ENCODE measurements at regions not wholly inside any gene's neighbourhood (a gene's known extent, or its start where the extent isn't known, plus 50 kb on each side); places are given as distances from the start of the nearest gene placed in this dataset.
"Not testable (repeated sequence)": the region's sequence is repeated elsewhere in the genome, so short reads cannot be mapped to it uniquely, and the experiment has no call there.

DNA sequence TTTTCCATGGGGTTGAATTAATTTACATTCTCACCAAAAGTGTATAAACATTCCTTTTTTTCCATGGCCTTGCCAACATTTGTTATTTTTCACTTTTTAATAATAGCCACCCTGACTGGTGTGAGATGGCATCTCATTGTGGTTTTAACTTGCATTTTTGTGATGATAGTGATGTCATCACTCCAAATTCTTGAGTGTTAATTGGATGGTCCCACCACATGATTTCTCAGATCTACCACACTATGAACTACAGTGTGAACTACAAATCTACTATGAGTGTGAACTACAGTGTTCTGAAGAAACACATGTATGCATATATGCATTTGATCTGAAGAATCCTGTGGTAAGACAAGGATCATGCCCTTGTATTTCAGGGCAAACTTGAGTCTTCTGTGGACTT, 340.1 kb downstream of the ABCC12 start:
- ChIA-PET CTCF (no interaction called here), POLR2A (no interaction called here)
- DNase-seq (ENCODE audit: low read depth, low spot score) = no peak
- H3K4me3 ChIP-seq (ENCODE audit: low read depth in 2 of 2, low read length in 2 of 2) = no peak overlapping the region
- in situ Hi-C loops (cut with HindIII; ENCODE audit: low pct_unique_long_range_greater_than_20kb, low sequenced_read_pairs) (no loop called here), intact Hi-C loops (cut with micrococcal nuclease; ENCODE audit: unreplicated experiment) (no loop called here)
- H3K36me3 ChIP-seq (ENCODE audit: control insufficient read depth, insufficient read depth, low read length) = no peaks in the 10 kb centered on the region
- no peak for TF ChIP-seq SIN3A (IDR thresholded peaks at IDR 0.05; ENCODE audit: borderline replicate concordance, insufficient read depth, low read depth, low read length)
- TF ChIP-seq, protein P1, sequence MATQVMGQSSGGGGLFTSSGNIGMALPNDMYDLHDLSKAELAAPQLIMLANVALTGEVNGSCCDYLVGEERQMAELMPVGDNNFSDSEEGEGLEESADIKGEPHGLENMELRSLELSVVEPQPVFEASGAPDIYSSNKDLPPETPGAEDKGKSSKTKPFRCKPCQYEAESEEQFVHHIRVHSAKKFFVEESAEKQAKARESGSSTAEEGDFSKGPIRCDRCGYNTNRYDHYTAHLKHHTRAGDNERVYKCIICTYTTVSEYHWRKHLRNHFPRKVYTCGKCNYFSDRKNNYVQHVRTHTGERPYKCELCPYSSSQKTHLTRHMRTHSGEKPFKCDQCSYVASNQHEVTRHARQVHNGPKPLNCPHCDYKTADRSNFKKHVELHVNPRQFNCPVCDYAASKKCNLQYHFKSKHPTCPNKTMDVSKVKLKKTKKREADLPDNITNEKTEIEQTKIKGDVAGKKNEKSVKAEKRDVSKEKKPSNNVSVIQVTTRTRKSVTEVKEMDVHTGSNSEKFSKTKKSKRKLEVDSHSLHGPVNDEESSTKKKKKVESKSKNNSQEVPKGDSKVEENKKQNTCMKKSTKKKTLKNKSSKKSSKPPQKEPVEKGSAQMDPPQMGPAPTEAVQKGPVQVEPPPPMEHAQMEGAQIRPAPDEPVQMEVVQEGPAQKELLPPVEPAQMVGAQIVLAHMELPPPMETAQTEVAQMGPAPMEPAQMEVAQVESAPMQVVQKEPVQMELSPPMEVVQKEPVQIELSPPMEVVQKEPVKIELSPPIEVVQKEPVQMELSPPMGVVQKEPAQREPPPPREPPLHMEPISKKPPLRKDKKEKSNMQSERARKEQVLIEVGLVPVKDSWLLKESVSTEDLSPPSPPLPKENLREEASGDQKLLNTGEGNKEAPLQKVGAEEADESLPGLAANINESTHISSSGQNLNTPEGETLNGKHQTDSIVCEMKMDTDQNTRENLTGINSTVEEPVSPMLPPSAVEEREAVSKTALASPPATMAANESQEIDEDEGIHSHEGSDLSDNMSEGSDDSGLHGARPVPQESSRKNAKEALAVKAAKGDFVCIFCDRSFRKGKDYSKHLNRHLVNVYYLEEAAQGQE (IDR thresholded peaks at IDR 0.05; ENCODE audit: insufficient read depth in 1 of 2, low read depth in 2 of 2, low read length in 1 of 2) = no peak
- no peak for TF ChIP-seq POLR2AphosphoS5 (IDR thresholded peaks at IDR 0.05; ENCODE audit: low read depth, low read length)
- TF ChIP-seq, protein P2, sequence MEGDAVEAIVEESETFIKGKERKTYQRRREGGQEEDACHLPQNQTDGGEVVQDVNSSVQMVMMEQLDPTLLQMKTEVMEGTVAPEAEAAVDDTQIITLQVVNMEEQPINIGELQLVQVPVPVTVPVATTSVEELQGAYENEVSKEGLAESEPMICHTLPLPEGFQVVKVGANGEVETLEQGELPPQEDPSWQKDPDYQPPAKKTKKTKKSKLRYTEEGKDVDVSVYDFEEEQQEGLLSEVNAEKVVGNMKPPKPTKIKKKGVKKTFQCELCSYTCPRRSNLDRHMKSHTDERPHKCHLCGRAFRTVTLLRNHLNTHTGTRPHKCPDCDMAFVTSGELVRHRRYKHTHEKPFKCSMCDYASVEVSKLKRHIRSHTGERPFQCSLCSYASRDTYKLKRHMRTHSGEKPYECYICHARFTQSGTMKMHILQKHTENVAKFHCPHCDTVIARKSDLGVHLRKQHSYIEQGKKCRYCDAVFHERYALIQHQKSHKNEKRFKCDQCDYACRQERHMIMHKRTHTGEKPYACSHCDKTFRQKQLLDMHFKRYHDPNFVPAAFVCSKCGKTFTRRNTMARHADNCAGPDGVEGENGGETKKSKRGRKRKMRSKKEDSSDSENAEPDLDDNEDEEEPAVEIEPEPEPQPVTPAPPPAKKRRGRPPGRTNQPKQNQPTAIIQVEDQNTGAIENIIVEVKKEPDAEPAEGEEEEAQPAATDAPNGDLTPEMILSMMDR (IDR thresholded peaks at IDR 0.05) = no peak
- no peak for TF ChIP-seq TCF7L2 (IDR thresholded peaks at IDR 0.05; ENCODE audit: low read depth, low read length)
- H3K9me3 ChIP-seq (ENCODE audit: control insufficient read depth, insufficient read depth, low read depth, low read length) = no peaks in the 10 kb centered on the region
- ATAC-seq = no peak
- no peaks in the 10 kb centered on the region for H3K27me3 ChIP-seq (ENCODE audit: control insufficient read depth, insufficient read depth, low read length)
- H3K4me1 ChIP-seq (ENCODE audit: control insufficient read depth, insufficient read depth, low read length) = no peaks in the 10 kb centered on the region
- BruUV-seq (replicated peaks) = no TSS peak
- H3K27ac ChIP-seq (ENCODE audit: low read length) = no peak overlapping the region

DNA sequence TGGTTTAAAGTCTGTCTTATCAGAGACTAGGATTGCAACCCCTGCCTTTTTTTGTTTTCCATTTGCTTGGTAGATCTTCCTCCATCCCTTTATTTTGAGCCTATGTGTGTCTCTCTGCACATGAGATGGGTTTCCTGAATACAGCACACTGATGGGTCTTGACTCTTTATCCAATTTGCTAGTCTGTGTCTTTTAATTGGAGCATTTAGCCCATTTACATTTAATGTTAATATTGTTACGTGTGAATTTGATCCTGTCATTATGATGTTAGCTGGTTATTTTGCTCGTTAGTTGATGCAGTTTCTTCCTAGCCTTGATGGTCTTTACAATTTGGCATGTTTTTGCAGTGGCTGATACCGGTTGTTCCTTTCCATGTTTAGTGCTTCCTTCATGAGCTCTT, 344.0 kb downstream of the ABCC12 start:
- H3K4me1 ChIP-seq (ENCODE audit: control insufficient read depth, insufficient read depth, low read length); H3K27ac ChIP-seq (ENCODE audit: low read length); H3K27me3 ChIP-seq (ENCODE audit: control insufficient read depth, insufficient read depth, low read length); DNase-seq (ENCODE audit: low read depth, low spot score); BruUV-seq (replicated peaks); POLR2A ChIA-PET; intact Hi-C loops (cut with micrococcal nuclease; ENCODE audit: unreplicated experiment); H3K9me3 ChIP-seq (ENCODE audit: control insufficient read depth, insufficient read depth, low read depth, low read length); in situ Hi-C loops (cut with HindIII; ENCODE audit: low pct_unique_long_range_greater_than_20kb, low sequenced_read_pairs); ATAC-seq; H3K36me3 ChIP-seq (ENCODE audit: control insufficient read depth, insufficient read depth, low read length); H3K4me3 ChIP-seq (ENCODE audit: low read depth in 2 of 2, low read length in 2 of 2); CTCF ChIA-PET: not testable (repeated sequence)

DNA sequence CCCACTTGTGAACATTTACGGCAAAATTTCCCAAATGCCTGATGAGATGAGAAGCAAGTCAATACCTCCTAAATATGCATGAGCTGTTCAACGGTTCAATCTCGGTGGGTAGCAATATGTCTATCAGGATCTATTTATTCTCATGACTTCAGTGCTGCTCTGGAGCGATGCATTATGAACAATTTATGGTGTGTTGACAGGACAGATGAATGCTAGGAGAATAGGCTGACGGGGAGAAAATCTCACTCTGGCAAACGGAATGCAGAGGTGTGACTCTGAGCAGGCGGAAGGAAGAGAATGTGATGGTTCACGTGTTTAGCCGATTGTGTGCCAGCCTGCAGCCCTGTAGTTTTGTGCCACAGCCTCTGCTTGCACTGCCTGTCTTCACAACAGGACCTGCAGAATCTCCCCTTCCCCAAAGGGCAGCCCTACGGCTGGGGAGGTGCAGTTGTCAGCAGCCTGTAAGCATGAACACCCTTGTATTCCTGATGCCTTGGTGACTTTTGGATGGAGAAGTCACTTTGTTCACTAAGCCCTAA, 345.2 kb downstream of the PHKB start:
- no peaks in the 10 kb centered on the region for H3K36me3 ChIP-seq (ENCODE audit: control insufficient read depth, insufficient read depth, low read length)
- in situ Hi-C loops (cut with HindIII; ENCODE audit: low pct_unique_long_range_greater_than_20kb, low sequenced_read_pairs) = no loop called here
- H3K9me3 ChIP-seq (ENCODE audit: control insufficient read depth, insufficient read depth, low read depth, low read length) = no peaks in the 10 kb centered on the region
- H3K27me3 ChIP-seq (ENCODE audit: control insufficient read depth, insufficient read depth, low read length) = no peaks in the 10 kb centered on the region
- H3K4me3 ChIP-seq (ENCODE audit: low read depth in 2 of 2, low read length in 2 of 2) = no peak overlapping the region
- ChIA-PET CTCF (no interaction called here), POLR2A (interaction anchor here (0.6 kb wide), 1 partner anchor 23 kb away, joined by 3 read pairs; no protein-coding TSS in a partner anchor)
- H3K27ac ChIP-seq (ENCODE audit: low read length) = no peak overlapping the region
- ATAC-seq (no peak), DNase-seq (ENCODE audit: low read depth, low spot score) (no peak)
- BruUV-seq (replicated peaks) = no TSS peak
- intact Hi-C loops (cut with micrococcal nuclease; ENCODE audit: unreplicated experiment) = no loop called here
- TF ChIP-seq TCF7L2 (IDR thresholded peaks at IDR 0.05; ENCODE audit: low read depth, low read length) = no peak
- TF ChIP-seq, protein P1 (IDR thresholded peaks at IDR 0.05; ENCODE audit: insufficient read depth in 1 of 2, low read depth in 2 of 2, low read length in 1 of 2) = no peak
- no peak for TF ChIP-seq POLR2AphosphoS5 (IDR thresholded peaks at IDR 0.05; ENCODE audit: low read depth, low read length)
- TF ChIP-seq, protein P2 (IDR thresholded peaks at IDR 0.05) = no peak
- TF ChIP-seq SIN3A (IDR thresholded peaks at IDR 0.05; ENCODE audit: borderline replicate concordance, insufficient read depth, low read depth, low read length) = no peak
- H3K4me1 ChIP-seq (ENCODE audit: control insufficient read depth, insufficient read depth, low read length) = no peaks in the 10 kb centered on the region
